SK-N-SH treated with all-trans-retinoic acid at 6 μM for 48 hours (cell line): ENCODE measurements at regions not wholly inside any gene's neighbourhood (a gene's known extent, or its start where the extent isn't known, plus 50 kb on each side); places are given as distances from the start of the nearest gene placed in this dataset.

Experiments
- ATAC-seq: fragments of 200-7000 bp; cut with Tn5 transposase; 3 replicates; pipeline ENCODE4 v1.9.1; 2020; ENCODE audit warnings: mild to moderate bottlenecking, moderate library complexity
- ARNTL ChIP-seq: fragments of 450-650 bp; formaldehyde crosslinking; IDR thresholded peaks from 2 replicates; pipeline ENCODE4 v1.5.0; 2020; ENCODE audit warnings: low read depth, mild to moderate bottlenecking, moderate library complexity, borderline replicate concordance
- BACH2 ChIP-seq: fragments of 250-450 bp; sonication (Bioruptor Pico); IDR thresholded peaks from 2 replicates; pipeline ENCODE4 v1.9.0; 2021; ENCODE audit warnings: mild to moderate bottlenecking, borderline replicate concordance
- CREB5 ChIP-seq: fragments of 250-450 bp; sonication (Bioruptor Pico); IDR thresholded peaks from 2 replicates; pipeline ENCODE4 v1.5.1; 2020; ENCODE audit warnings: low read depth, mild to moderate bottlenecking, moderate library complexity
- CSDC2 ChIP-seq: fragments of 250-450 bp; sonication (Bioruptor Pico); IDR thresholded peaks from 2 replicates; pipeline ENCODE4 v1.5.0; 2020; ENCODE audit warnings: mild to moderate bottlenecking, moderate library complexity
- CSRNP3 ChIP-seq: fragments of 250-450 bp; sonication (Bioruptor Pico); IDR thresholded peaks from 2 replicates; pipeline ENCODE4 v1.5.1; 2021; ENCODE audit warnings: mild to moderate bottlenecking, moderate library complexity
- ESRRG ChIP-seq: fragments of 250-450 bp; sonication (Bioruptor Pico); IDR thresholded peaks from 2 replicates; pipeline ENCODE4 v1.6.1; 2021; ENCODE audit warnings: mild to moderate bottlenecking
- GLIS3 ChIP-seq: fragments of 250-450 bp; sonication (Bioruptor Pico); IDR thresholded peaks from 2 replicates; pipeline ENCODE4 v1.5.0; 2020; ENCODE audit warnings: mild to moderate bottlenecking, moderate library complexity
- ISL1 ChIP-seq: fragments of 250-450 bp; sonication (Bioruptor Pico); IDR thresholded peaks from 2 replicates; pipeline ENCODE4 v2.1.2; 2022; ENCODE audit warnings: mild to moderate bottlenecking, moderate library complexity
- OSR1 ChIP-seq: fragments of 250-450 bp; sonication (Bioruptor Pico); IDR thresholded peaks from 2 replicates; pipeline ENCODE4 v1.8.0; 2022; ENCODE audit warnings: moderate library complexity, mild to moderate bottlenecking, inconsistent platforms
- PATZ1 ChIP-seq: fragments of 250-450 bp; sonication (Bioruptor Pico); IDR thresholded peaks from 2 replicates; pipeline ENCODE4 v1.8.0; 2020; ENCODE audit warnings: mild to moderate bottlenecking, moderate library complexity, borderline replicate concordance
- PPARA ChIP-seq: fragments of 250-450 bp; sonication (Bioruptor Pico); IDR thresholded peaks from 2 replicates; pipeline ENCODE4 v1.5.0; 2020; ENCODE audit warnings: mild to moderate bottlenecking, borderline replicate concordance
- RARB ChIP-seq: fragments of 250-450 bp; sonication (Bioruptor Pico); IDR thresholded peaks from 2 replicates; pipeline ENCODE4 v1.8.0; 2021; ENCODE audit warnings: mild to moderate bottlenecking, moderate library complexity
- SNAI2 ChIP-seq: fragments of 250-450 bp; sonication (Bioruptor Pico); IDR thresholded peaks from 2 replicates; pipeline ENCODE4 v1.5.0; 2020; ENCODE audit warnings: mild to moderate bottlenecking, moderate library complexity
- TCF4 ChIP-seq: fragments of 250-450 bp; sonication (Bioruptor Pico); IDR thresholded peaks from 2 replicates; pipeline ENCODE4 v1.8.0; 2021; ENCODE audit warnings: mild to moderate bottlenecking, moderate library complexity, borderline replicate concordance
- TSHZ2 ChIP-seq: fragments of 250-450 bp; sonication (Bioruptor Pico); IDR thresholded peaks from 2 replicates; pipeline ENCODE4 v1.5.0; 2020; ENCODE audit warnings: mild to moderate bottlenecking, moderate library complexity
- ZC3H10 ChIP-seq: fragments of 250-450 bp; sonication (Bioruptor Pico); IDR thresholded peaks from 2 replicates; pipeline ENCODE4 v1.5.1; 2021; ENCODE audit warnings: mild to moderate bottlenecking, moderate library complexity
- ZFP3 ChIP-seq: fragments of 250-450 bp; sonication (Bioruptor Pico); IDR thresholded peaks from 2 replicates; pipeline ENCODE4 v1.5.0; 2020; ENCODE audit warnings: mild to moderate bottlenecking, moderate library complexity
- ZFP30 ChIP-seq: fragments of 450-650 bp; formaldehyde crosslinking; IDR thresholded peaks from 2 replicates; pipeline ENCODE4 v1.5.0; 2022; ENCODE audit warnings: mild to moderate bottlenecking, moderate library complexity
- ZNF565 ChIP-seq: fragments of 450-650 bp; formaldehyde crosslinking; conservative IDR thresholded peaks from 2 replicates; pipeline ENCODE4 v1.5.0; 2020; ENCODE audit warnings: low read depth, mild to moderate bottlenecking, moderate library complexity
- ZNF70 ChIP-seq: fragments of 450-650 bp; formaldehyde crosslinking; IDR thresholded peaks from 2 replicates; pipeline ENCODE4 v1.5.0; 2020; ENCODE audit warnings: mild to moderate bottlenecking, moderate library complexity
- ZNF8 ChIP-seq: fragments of 450-650 bp; formaldehyde crosslinking; IDR thresholded peaks from 2 replicates; pipeline ENCODE4 v1.5.0; 2020; ENCODE audit warnings: mild to moderate bottlenecking, moderate library complexity
- TF ChIP-seq, protein P1 (sequence below): fragments of 250-450 bp; sonication (Bioruptor Pico); IDR thresholded peaks from 2 replicates; pipeline ENCODE4 v1.8.0; 2021; ENCODE audit warnings: low read depth, mild to moderate bottlenecking, moderate library complexity, borderline replicate concordance

- TF ChIP-seq, protein P1, sequence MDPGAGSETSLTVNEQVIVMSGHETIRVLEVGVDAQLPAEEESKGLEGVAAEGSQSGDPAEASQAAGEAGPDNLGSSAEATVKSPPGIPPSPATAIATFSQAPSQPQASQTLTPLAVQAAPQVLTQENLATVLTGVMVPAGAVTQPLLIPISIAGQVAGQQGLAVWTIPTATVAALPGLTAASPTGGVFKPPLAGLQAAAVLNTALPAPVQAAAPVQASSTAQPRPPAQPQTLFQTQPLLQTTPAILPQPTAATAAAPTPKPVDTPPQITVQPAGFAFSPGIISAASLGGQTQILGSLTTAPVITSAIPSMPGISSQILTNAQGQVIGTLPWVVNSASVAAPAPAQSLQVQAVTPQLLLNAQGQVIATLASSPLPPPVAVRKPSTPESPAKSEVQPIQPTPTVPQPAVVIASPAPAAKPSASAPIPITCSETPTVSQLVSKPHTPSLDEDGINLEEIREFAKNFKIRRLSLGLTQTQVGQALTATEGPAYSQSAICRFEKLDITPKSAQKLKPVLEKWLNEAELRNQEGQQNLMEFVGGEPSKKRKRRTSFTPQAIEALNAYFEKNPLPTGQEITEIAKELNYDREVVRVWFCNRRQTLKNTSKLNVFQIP (CRISPR knock-in tag) = no peak
- TF ChIP-seq ZC3H10 (CRISPR knock-in tag) (no peak), TCF4 (no peak), OSR1 (CRISPR knock-in tag) (no peak), BACH2 (CRISPR knock-in tag) (no peak), ESRRG (CRISPR knock-in tag) (no peak)
- TF ChIP-seq, all 23 proteins: peak for 0
Measured at GRCh38 chr6:9810286-9810685, 604.6 kb downstream of the TFAP2A start (continued).

DNA sequence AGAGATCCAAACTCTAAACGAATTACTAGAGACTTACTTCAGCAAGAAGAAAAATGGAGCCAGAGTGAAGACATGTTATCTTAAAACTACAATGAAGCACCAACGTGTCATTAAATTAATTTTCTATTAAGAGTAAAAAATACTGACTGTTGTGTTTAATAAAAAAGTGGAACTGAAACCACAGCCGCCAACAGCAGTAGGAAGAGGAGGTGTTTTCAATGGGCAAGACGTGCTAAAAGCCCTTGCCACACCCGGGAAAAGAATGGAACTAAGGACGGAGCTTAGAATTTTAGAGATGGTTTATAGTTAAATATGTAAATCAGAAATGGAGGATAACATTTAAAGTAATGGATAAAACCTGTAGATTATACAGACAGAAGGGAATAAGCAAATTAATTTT, 608.7 kb downstream of the TFAP2A start:
- TF ChIP-seq PATZ1 (CRISPR knock-in tag) (no peak), SNAI2 (CRISPR knock-in tag) (no peak), ISL1 (CRISPR knock-in tag) (no peak), GLIS3 (no peak)
- ATAC-seq = no peak

DNA sequence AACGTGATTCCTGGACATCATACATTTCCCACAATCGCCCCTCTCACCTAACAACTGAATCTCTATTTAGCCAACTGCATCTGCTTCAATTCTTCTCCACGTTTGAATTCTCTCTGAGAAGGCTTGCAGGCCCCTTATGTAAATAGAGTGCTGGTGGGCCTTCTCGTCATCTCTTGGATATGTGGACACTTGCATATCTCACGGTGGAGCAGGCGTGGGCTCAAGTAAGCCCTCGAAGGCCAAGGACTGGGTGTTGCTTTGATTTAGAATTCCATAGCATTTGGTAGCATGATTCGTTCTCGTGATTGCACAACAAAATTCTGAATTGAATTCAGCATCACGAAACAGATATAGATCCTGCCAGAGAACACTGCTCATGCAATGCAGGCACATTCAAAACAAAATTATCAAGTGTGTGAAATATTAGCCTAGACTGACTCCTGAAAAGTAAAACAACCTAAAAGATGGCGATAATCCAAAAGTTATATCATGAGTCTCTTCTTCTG, 613.6 kb downstream of the TFAP2A start:
- TF ChIP-seq ARNTL (no peak), SNAI2 (CRISPR knock-in tag) (no peak), ISL1 (CRISPR knock-in tag) (no peak), ESRRG (CRISPR knock-in tag) (no peak), TSHZ2 (CRISPR knock-in tag) (no peak), ZFP3 (CRISPR knock-in tag) (no peak), TCF4 (no peak), ZNF8 (CRISPR knock-in tag) (no peak), ZNF70 (CRISPR knock-in tag) (no peak), GLIS3 (no peak), CREB5 (CRISPR knock-in tag) (no peak), ZNF565 (CRISPR knock-in tag) (no peak), ZFP30 (CRISPR knock-in tag) (no peak), RARB (CRISPR knock-in tag) (no peak), CSRNP3 (CRISPR knock-in tag) (no peak), BACH2 (CRISPR knock-in tag) (no peak), CSDC2 (CRISPR knock-in tag) (no peak), PPARA (CRISPR knock-in tag) (no peak)
- TF ChIP-seq, protein P1 (CRISPR knock-in tag) = no peak

More for the DNA sequence above, 613.6 kb downstream of the TFAP2A start:
- no peak for ATAC-seq
